GM23338 (cell line): ENCODE measurements at regions not wholly inside any gene's neighbourhood (a gene's known extent, or its start where the extent isn't known, plus 50 kb on each side); places are given as distances from the start of the nearest gene placed in this dataset.

ENCODE experiments used
- ATAC-seq: fragments of 200-7000 bp; cut with Tn5 transposase; 3 replicates; pipeline ENCODE4 v1.9.1; 2020
- DNase-seq: peaks from one replicate; pipeline ENCODE4 v3.0.0-alpha.2; 2015; ENCODE audit warnings: low spot score
- H2AFZ ChIP-seq: fragments of 200-600 bp; sonication (generic); 2 replicates; pipeline ENCODE4 v1.8.0; 2016; ENCODE audit warnings: antibody characterized with exemption, mild to moderate bottlenecking, moderate library complexity
- H3F3A ChIP-seq: fragments of 200-600 bp; sonication (generic); replicated peaks from 2 replicates; pipeline ENCODE4 v1.8.0; 2017; ENCODE audit warnings: antibody characterized with exemption, mixed run types, low read depth
- H3K27ac ChIP-seq: fragments of 200-600 bp; sonication (generic); 2 replicates; pipeline ENCODE4 v1.6.1; 2016; ENCODE audit warnings: low read depth
- H3K27me3 ChIP-seq: fragments of 200-600 bp; sonication (generic); 2 replicates; pipeline ENCODE4 v1.8.0; 2016; ENCODE audit warnings: mild to moderate bottlenecking, mixed run types, moderate library complexity; ENCODE audit not compliant: insufficient read depth
- H3K36me3 ChIP-seq: fragments of 200-600 bp; sonication (generic); 2 replicates; pipeline ENCODE4 v1.8.0; 2016; ENCODE audit warnings: mild to moderate bottlenecking; ENCODE audit not compliant: insufficient read depth
- H3K4me1 ChIP-seq: fragments of 200-600 bp; sonication (generic); 2 replicates; pipeline ENCODE4 v1.8.0; 2016; ENCODE audit warnings: mild to moderate bottlenecking, moderate library complexity; ENCODE audit not compliant: insufficient read depth
- H3K4me2 ChIP-seq: fragments of 200-600 bp; sonication (generic); 2 replicates; pipeline ENCODE4 v1.7.1; 2017; ENCODE audit warnings: mixed run types
- H3K4me3 ChIP-seq: fragments of 200-600 bp; sonication (generic); 2 replicates; pipeline ENCODE4 v1.6.1; 2016; ENCODE audit warnings: mixed run types
- H3K79me2 ChIP-seq: fragments of 200-600 bp; sonication (generic); replicated peaks from 2 replicates; pipeline ENCODE4 v1.8.0; 2017; ENCODE audit warnings: mild to moderate bottlenecking; ENCODE audit not compliant: insufficient read depth
- H3K9me2 ChIP-seq: fragments of 200-600 bp; sonication (generic); 2 replicates; pipeline ENCODE4 v1.8.0; 2017; ENCODE audit not compliant: insufficient read depth
- H4K20me1 ChIP-seq: fragments of 200-600 bp; sonication (generic); replicated peaks from 2 replicates; pipeline ENCODE4 v1.8.0; 2017; ENCODE audit warnings: mild to moderate bottlenecking; ENCODE audit not compliant: insufficient read depth
- H3K27ac Mint-ChIP-seq: 2 replicates; pipeline ENCODE4 v1.8.0; 2020; ENCODE audit warnings: inconsistent platforms, mild to moderate bottlenecking, moderate library complexity, mixed read lengths
- H3K27me3 Mint-ChIP-seq: 3 replicates; pipeline ENCODE4 v1.8.0; 2022; ENCODE audit warnings: low read depth, mild to moderate bottlenecking, moderate library complexity, mixed read lengths, inconsistent platforms; ENCODE audit not compliant: insufficient read depth, poor library complexity
- H3K36me3 Mint-ChIP-seq: 3 replicates; pipeline ENCODE4 v1.8.0; 2021; ENCODE audit warnings: low read depth, mild to moderate bottlenecking, inconsistent platforms, moderate library complexity, mixed read lengths
- H3K4me1 Mint-ChIP-seq: 3 replicates; pipeline ENCODE4 v1.8.0; 2020; ENCODE audit warnings: mild to moderate bottlenecking, inconsistent platforms, mixed read lengths
- H3K4me3 Mint-ChIP-seq: 3 replicates; pipeline ENCODE4 v1.8.0; 2021; ENCODE audit warnings: moderate library complexity, mild to moderate bottlenecking, inconsistent platforms, mixed read lengths
- H3K9me3 Mint-ChIP-seq: 3 replicates; pipeline ENCODE4 v1.8.0; 2020; ENCODE audit warnings: moderate library complexity, mild to moderate bottlenecking, inconsistent platforms, mixed read lengths
- CREB1 ChIP-seq: fragments of 250-450 bp; sonication (Bioruptor Pico); IDR thresholded peaks from 2 replicates; pipeline ENCODE4 v1.5.0; 2020; ENCODE audit warnings: low read depth, mild to moderate bottlenecking, moderate library complexity
- EZH2 ChIP-seq: fragments of 200-600 bp; sonication (generic); IDR thresholded peaks from one replicate; pipeline ENCODE4 v1.8.0; 2017; ENCODE audit warnings: antibody characterized with exemption, mild to moderate bottlenecking, low read depth; ENCODE audit not compliant: unreplicated experiment
- EZH2phosphoT487 ChIP-seq: fragments of 200-600 bp; sonication (generic); IDR thresholded peaks from one replicate; pipeline ENCODE4 v1.8.1; 2018; ENCODE audit warnings: antibody characterized with exemption; ENCODE audit not compliant: unreplicated experiment
- JUNB ChIP-seq: IDR thresholded peaks from one replicate; pipeline ENCODE4 v1.6.1; 2016; ENCODE audit warnings: antibody characterized with exemption; ENCODE audit not compliant: unreplicated experiment
- NANOG ChIP-seq: IDR thresholded peaks from 2 replicates; pipeline ENCODE4 v1.6.1; 2016; ENCODE audit warnings: antibody characterized with exemption, borderline replicate concordance
- POLR2AphosphoS5 ChIP-seq: IDR thresholded peaks from 2 replicates; pipeline ENCODE4 v1.6.1; 2016; ENCODE audit warnings: antibody characterized with exemption, low read depth
- ZNF114 ChIP-seq: fragments of 250-450 bp; sonication (Bioruptor Pico); IDR thresholded peaks from 2 replicates; pipeline ENCODE4 v1.5.0; 2020; ENCODE audit warnings: mild to moderate bottlenecking, moderate library complexity
- ZNF331 ChIP-seq: fragments of 250-450 bp; sonication (Bioruptor Pico); IDR thresholded peaks from 2 replicates; pipeline ENCODE4 v1.5.0; 2020; ENCODE audit warnings: low read depth, mild to moderate bottlenecking, moderate library complexity
- TF ChIP-seq, protein P1 (sequence below): IDR thresholded peaks from 2 replicates; pipeline ENCODE4 v1.6.1; 2016; ENCODE audit warnings: antibody characterized with exemption
- TF ChIP-seq, protein P2 (sequence below): fragments of 250-450 bp; sonication (Bioruptor Pico); IDR thresholded peaks from 2 replicates; pipeline ENCODE4 v1.5.0; 2020; ENCODE audit warnings: mild to moderate bottlenecking, moderate library complexity

DNA sequence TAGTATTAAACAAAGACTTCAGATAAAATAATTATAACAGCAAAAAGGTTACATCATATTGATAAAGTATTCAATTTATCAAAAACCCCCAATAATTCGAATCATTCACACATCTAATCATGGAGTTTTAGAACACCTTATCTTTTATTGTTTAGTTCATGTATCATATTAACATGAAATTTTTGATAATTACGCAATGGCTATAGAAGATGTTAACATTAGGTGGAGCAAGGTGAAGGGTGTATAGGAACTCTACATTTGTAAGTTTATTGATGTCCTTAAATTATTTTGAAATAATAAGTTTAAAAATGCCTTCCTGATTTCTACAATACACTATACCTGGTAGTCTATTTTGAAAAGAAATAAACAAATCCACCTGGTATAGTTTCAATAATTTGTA is 696.5 kb upstream of the BCHE start:
- Mint-ChIP-seq H3K27ac (no peak overlapping the region), H3K9me3 (peaks cover 27% of the 10 kb centered on the region), H3K27me3 (no peaks in the 10 kb centered on the region), H3K36me3 (peaks cover 22% of the 10 kb centered on the region), H3K4me1 (no peaks in the 10 kb centered on the region), H3K4me3 (no peak overlapping the region)
- no peak overlapping the region for H3K4me2 ChIP-seq
- DNase-seq (no peak), ATAC-seq (no peak)
- H3K27ac ChIP-seq, result no peak overlapping the region
- H3F3A ChIP-seq, result no peaks in the 10 kb centered on the region
- no peaks in the 10 kb centered on the region for H4K20me1 ChIP-seq
- TF ChIP-seq POLR2AphosphoS5 (no peak), JUNB (no peak), NANOG (no peak), CREB1 (no peak)
- no peaks in the 10 kb centered on the region for H3K27me3 ChIP-seq
- H3K4me1 ChIP-seq, result no peaks in the 10 kb centered on the region
- no peak overlapping the region for H2AFZ ChIP-seq
- no peaks in the 10 kb centered on the region for H3K36me3 ChIP-seq
- H3K4me3 ChIP-seq, result no peak overlapping the region
- H3K9me2 ChIP-seq, result no peaks in the 10 kb centered on the region
- H3K79me2 ChIP-seq, result no peaks in the 10 kb centered on the region

DNA sequence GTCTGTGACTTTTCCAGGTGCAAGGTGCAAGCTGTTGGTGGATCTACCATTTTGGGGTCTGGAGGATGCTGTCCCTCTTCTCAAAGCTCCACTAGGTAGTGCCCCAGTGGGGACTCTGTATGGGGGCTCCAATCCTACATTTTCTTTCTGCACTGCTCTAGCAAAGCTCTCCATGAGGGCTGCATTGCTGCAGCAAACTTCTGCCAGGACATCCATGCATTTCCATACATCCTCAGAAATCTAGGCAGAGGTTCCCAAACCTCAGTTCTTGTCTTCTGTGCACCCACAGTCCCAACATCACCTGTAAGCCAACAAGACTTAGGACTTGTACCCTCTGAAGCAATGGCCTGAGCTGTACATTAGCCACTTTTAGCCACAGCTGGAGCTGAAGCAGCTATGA is 694.5 kb upstream of the BCHE start:
- Histone ChIP-seq H3F3A (no peaks in the 10 kb centered on the region), H2AFZ (no peak overlapping the region), H3K36me3 (no peaks in the 10 kb centered on the region), H4K20me1 (no peaks in the 10 kb centered on the region), H3K9me2 (no peaks in the 10 kb centered on the region), H3K4me3 (no peak overlapping the region), H3K27me3 (no peaks in the 10 kb centered on the region), H3K4me1 (no peaks in the 10 kb centered on the region), H3K4me2 (no peak overlapping the region), H3K79me2 (no peaks in the 10 kb centered on the region), H3K27ac (no peak overlapping the region)
- Mint-ChIP-seq H3K27me3 (no peaks in the 10 kb centered on the region), H3K9me3 (peaks cover 27% of the 10 kb centered on the region), H3K27ac (no peak overlapping the region), H3K4me3 (no peak overlapping the region), H3K36me3 (peaks cover 22% of the 10 kb centered on the region), H3K4me1 (no peaks in the 10 kb centered on the region; the same call in 2 of the 3 replicates)
- peak; percentile 8 for DNase-seq
- no peak for TF ChIP-seq EZH2
- ATAC-seq, result no peak

DNA sequence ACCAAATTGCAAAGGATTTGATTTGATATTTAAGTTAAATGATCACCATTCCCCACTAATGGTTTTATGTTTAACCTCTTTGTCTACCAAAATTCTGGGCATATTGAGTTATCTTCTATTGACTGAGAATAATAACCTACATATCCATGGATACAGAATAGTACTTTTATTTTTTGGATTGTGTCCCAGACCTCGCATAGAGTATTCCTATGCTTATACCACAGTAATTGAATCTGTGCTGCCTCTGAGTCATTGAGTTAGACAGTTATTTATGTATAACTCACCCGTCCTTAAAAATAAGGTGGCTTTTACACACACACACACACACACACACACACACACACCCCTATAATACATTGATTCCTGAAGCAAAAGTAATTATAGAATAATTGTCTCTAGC is 690.1 kb upstream of the BCHE start:
- Histone ChIP-seq H3K4me3 (no peak overlapping the region), H3F3A (no peaks in the 10 kb centered on the region), H3K4me1 (no peaks in the 10 kb centered on the region), H3K4me2 (no peak overlapping the region), H3K27ac (no peak overlapping the region), H3K9me2 (no peaks in the 10 kb centered on the region), H3K27me3 (no peaks in the 10 kb centered on the region), H2AFZ (no peak overlapping the region), H4K20me1 (no peaks in the 10 kb centered on the region), H3K79me2 (no peaks in the 10 kb centered on the region), H3K36me3 (no peaks in the 10 kb centered on the region)
- Mint-ChIP-seq H3K9me3 (peaks cover 19% of the 10 kb centered on the region), H3K36me3 (peaks cover 16% of the 10 kb centered on the region), H3K4me3 (no peak overlapping the region), H3K27ac (no peak overlapping the region), H3K27me3 (no peaks in the 10 kb centered on the region), H3K4me1 (no peaks in the 10 kb centered on the region; the same call in 2 of the 3 replicates)
- no peak for ATAC-seq
- DNase-seq, result no peak
- no peak for TF ChIP-seq EZH2phosphoT487
- TF ChIP-seq, protein P1, sequence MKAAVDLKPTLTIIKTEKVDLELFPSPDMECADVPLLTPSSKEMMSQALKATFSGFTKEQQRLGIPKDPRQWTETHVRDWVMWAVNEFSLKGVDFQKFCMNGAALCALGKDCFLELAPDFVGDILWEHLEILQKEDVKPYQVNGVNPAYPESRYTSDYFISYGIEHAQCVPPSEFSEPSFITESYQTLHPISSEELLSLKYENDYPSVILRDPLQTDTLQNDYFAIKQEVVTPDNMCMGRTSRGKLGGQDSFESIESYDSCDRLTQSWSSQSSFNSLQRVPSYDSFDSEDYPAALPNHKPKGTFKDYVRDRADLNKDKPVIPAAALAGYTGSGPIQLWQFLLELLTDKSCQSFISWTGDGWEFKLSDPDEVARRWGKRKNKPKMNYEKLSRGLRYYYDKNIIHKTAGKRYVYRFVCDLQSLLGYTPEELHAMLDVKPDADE, result no peak
- TF ChIP-seq, protein P2, sequence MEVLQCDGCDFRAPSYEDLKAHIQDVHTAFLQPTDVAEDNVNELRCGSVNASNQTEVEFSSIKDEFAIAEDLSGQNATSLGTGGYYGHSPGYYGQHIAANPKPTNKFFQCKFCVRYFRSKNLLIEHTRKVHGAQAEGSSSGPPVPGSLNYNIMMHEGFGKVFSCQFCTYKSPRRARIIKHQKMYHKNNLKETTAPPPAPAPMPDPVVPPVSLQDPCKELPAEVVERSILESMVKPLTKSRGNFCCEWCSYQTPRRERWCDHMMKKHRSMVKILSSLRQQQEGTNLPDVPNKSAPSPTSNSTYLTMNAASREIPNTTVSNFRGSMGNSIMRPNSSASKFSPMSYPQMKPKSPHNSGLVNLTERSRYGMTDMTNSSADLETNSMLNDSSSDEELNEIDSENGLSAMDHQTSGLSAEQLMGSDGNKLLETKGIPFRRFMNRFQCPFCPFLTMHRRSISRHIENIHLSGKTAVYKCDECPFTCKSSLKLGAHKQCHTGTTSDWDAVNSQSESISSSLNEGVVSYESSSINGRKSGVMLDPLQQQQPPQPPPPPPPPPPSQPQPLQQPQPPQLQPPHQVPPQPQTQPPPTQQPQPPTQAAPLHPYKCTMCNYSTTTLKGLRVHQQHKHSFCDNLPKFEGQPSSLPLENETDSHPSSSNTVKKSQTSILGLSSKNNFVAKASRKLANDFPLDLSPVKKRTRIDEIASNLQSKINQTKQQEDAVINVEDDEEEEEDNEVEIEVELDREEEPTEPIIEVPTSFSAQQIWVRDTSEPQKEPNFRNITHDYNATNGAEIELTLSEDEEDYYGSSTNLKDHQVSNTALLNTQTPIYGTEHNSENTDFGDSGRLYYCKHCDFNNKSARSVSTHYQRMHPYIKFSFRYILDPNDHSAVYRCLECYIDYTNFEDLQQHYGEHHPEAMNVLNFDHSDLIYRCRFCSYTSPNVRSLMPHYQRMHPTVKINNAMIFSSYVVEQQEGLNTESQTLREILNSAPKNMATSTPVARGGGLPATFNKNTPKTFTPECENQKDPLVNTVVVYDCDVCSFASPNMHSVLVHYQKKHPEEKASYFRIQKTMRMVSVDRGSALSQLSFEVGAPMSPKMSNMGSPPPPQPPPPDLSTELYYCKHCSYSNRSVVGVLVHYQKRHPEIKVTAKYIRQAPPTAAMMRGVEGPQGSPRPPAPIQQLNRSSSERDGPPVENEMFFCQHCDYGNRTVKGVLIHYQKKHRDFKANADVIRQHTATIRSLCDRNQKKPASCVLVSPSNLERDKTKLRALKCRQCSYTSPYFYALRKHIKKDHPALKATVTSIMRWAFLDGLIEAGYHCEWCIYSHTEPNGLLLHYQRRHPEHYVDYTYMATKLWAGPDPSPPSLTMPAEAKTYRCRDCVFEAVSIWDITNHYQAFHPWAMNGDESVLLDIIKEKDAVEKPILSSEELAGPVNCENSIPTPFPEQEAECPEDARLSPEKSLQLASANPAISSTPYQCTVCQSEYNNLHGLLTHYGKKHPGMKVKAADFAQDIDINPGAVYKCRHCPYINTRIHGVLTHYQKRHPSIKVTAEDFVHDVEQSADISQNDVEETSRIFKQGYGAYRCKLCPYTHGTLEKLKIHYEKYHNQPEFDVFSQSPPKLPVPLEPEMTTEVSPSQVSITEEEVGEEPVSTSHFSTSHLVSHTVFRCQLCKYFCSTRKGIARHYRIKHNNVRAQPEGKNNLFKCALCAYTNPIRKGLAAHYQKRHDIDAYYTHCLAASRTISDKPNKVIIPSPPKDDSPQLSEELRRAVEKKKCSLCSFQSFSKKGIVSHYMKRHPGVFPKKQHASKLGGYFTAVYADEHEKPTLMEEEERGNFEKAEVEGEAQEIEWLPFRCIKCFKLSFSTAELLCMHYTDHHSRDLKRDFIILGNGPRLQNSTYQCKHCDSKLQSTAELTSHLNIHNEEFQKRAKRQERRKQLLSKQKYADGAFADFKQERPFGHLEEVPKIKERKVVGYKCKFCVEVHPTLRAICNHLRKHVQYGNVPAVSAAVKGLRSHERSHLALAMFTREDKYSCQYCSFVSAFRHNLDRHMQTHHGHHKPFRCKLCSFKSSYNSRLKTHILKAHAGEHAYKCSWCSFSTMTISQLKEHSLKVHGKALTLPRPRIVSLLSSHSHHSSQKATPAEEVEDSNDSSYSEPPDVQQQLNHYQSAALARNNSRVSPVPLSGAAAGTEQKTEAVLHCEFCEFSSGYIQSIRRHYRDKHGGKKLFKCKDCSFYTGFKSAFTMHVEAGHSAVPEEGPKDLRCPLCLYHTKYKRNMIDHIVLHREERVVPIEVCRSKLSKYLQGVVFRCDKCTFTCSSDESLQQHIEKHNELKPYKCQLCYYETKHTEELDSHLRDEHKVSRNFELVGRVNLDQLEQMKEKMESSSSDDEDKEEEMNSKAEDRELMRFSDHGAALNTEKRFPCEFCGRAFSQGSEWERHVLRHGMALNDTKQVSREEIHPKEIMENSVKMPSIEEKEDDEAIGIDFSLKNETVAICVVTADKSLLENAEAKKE (CRISPR knock-in tag), result no peak
- no peak for TF ChIP-seq ZNF331 (CRISPR knock-in tag)
- TF ChIP-seq ZNF114 (CRISPR knock-in tag), result no peak
- TF ChIP-seq NANOG, result no peak
- TF ChIP-seq POLR2AphosphoS5, result no peak
- no peak for TF ChIP-seq EZH2
